ENCODE measurements at regions not wholly inside any gene's neighbourhood (a gene's known extent, or its start where the extent isn't known, plus 50 kb on each side); places are given as distances from the start of the nearest gene placed in this dataset.

DNA sequence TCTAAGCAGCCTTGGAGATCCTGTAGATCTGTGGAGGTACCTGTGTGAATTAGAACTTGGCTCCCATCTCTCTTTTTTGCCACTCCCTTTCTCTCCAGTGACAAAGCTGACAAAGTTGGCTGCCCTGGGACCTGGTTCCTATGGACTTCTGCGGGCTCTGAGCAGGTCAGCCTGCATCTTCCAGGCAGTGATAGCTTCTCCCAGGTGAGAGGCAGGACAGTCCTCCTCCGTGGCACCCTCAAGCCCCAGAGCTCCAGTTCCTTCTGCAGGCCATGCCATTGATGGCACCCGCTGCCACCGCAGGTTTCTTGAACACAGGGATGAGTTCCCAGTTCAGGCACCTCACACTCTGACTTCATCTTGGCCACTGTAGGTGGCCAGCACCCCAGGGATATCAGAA, 73.5 kb upstream of the GRB10 start:
- Histone ChIP-seq H3K4me2 (ENCODE audit: low read depth, low read length) (no peak overlapping the region), H3F3A (ENCODE audit: insufficient read depth, low read length) (no peaks in the 10 kb centered on the region), H3K79me2 (ENCODE audit: low read length) (no peaks in the 10 kb centered on the region), H3K27ac (ENCODE audit: low read length) (no peak overlapping the region), H3K36me3 (replicated peaks; ENCODE audit: insufficient read depth, low read length) (no peaks in the 10 kb centered on the region), H2AFZ (ENCODE audit: low read length) (no peak overlapping the region), H3K4me3 (ENCODE audit: low read length) (no peak overlapping the region), H3K9me3 (replicated peaks; ENCODE audit: insufficient read depth, low read length) (no peaks in the 10 kb centered on the region), H3K9me2 (replicated peaks; ENCODE audit: insufficient read depth, low read length) (no peaks in the 10 kb centered on the region), H3K4me1 (ENCODE audit: low read length) (no peaks in the 10 kb centered on the region), H3K9ac (ENCODE audit: low read length) (no peak overlapping the region), H4K20me1 (ENCODE audit: insufficient read depth, low read length) (no peaks in the 10 kb centered on the region), H3K27me3 (replicated peaks; ENCODE audit: insufficient read depth, low read length) (no peaks in the 10 kb centered on the region)
- DNase-seq, result no peak
- no peak for TF ChIP-seq EZH2phosphoT487 (IDR thresholded peaks at IDR 0.05; ENCODE audit: low read length)
- no peak for TF ChIP-seq EZH2 (optimal IDR thresholded peaks at IDR 0.05; ENCODE audit: low read depth, low read length)
- no peak for TF ChIP-seq CTCF (IDR thresholded peaks at IDR 0.05; ENCODE audit: low read length)

DNA sequence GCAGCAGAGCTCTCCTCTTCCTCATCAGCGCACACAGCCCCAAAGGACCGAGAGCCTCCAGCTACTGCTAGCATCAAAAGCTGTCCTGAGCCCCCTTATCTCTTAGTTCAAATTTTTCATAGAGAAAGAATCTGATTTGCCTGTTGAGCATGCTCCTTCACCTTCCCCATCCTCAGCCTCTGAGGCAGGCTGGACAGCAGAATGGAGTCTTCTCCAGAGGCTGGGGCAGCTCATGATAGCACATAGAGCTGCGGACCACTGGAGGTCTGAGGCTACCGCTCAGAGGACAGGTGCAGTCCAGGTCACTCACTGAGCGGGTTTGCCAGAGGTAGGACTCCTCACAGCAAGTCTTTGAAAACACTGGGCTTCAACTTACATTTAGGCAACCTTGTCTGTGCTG, 72.8 kb upstream of the GRB10 start:
- Histone ChIP-seq H3K9me2 (replicated peaks; ENCODE audit: insufficient read depth, low read length) (no peaks in the 10 kb centered on the region), H3K27me3 (replicated peaks; ENCODE audit: insufficient read depth, low read length) (no peaks in the 10 kb centered on the region), H4K20me1 (ENCODE audit: insufficient read depth, low read length) (no peaks in the 10 kb centered on the region), H3K4me1 (ENCODE audit: low read length) (no peaks in the 10 kb centered on the region), H3K36me3 (replicated peaks; ENCODE audit: insufficient read depth, low read length) (no peaks in the 10 kb centered on the region), H3K9ac (ENCODE audit: low read length) (no peak overlapping the region), H3K4me3 (ENCODE audit: low read length) (no peak overlapping the region), H3K27ac (ENCODE audit: low read length) (no peak overlapping the region), H3K9me3 (replicated peaks; ENCODE audit: insufficient read depth, low read length) (no peaks in the 10 kb centered on the region), H2AFZ (ENCODE audit: low read length) (no peak overlapping the region), H3K4me2 (ENCODE audit: low read depth, low read length) (no peak overlapping the region), H3K79me2 (ENCODE audit: low read length) (no peaks in the 10 kb centered on the region), H3F3A (ENCODE audit: insufficient read depth, low read length) (no peaks in the 10 kb centered on the region)
- no peak for TF ChIP-seq EZH2 (optimal IDR thresholded peaks at IDR 0.05; ENCODE audit: low read depth, low read length)
- TF ChIP-seq EZH2phosphoT487 (IDR thresholded peaks at IDR 0.05; ENCODE audit: low read length), result no peak
- DNase-seq, result no peak

DNA sequence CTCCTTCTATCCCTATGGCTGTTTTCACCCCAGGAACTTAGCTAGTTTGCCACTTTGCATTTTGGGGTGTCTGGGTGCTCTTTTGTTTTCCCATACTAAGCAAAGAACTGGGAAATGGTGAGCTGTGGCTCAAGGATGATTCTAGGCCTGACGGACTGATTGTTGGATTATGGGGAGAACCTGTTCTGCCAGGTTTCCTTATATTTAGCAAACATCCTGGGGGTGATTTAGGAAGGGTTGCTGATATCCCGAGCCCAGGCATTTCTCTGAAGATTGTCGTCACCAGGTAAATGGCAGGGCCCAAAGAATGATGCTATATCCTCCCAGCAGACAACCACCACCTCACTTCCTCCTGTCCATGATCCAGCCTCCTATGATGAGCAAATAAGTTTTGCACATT, 72.1 kb upstream of the GRB10 start:
- no peaks in the 10 kb centered on the region for H3K4me1 ChIP-seq (ENCODE audit: low read length)
- H3K27ac ChIP-seq (ENCODE audit: low read length), result no peak overlapping the region
- no peaks in the 10 kb centered on the region for H4K20me1 ChIP-seq (ENCODE audit: insufficient read depth, low read length)
- H3K4me3 ChIP-seq (ENCODE audit: low read length), result no peak overlapping the region
- no peak for DNase-seq
- TF ChIP-seq EZH2 (optimal IDR thresholded peaks at IDR 0.05; ENCODE audit: low read depth, low read length), result no peak
- TF ChIP-seq CTCF (IDR thresholded peaks at IDR 0.05; ENCODE audit: low read length), result no peak
- no peak for TF ChIP-seq EZH2phosphoT487 (IDR thresholded peaks at IDR 0.05; ENCODE audit: low read length)
- no peaks in the 10 kb centered on the region for H3F3A ChIP-seq (ENCODE audit: insufficient read depth, low read length)
- no peaks in the 10 kb centered on the region for H3K36me3 ChIP-seq (replicated peaks; ENCODE audit: insufficient read depth, low read length)
- H3K9me2 ChIP-seq (replicated peaks; ENCODE audit: insufficient read depth, low read length), result no peaks in the 10 kb centered on the region
- H3K4me2 ChIP-seq (ENCODE audit: low read depth, low read length), result no peak overlapping the region
- H3K79me2 ChIP-seq (ENCODE audit: low read length), result no peaks in the 10 kb centered on the region
- no peak overlapping the region for H2AFZ ChIP-seq (ENCODE audit: low read length)
- no peaks in the 10 kb centered on the region for H3K27me3 ChIP-seq (replicated peaks; ENCODE audit: insufficient read depth, low read length)
- no peak overlapping the region for H3K9ac ChIP-seq (ENCODE audit: low read length)
- H3K9me3 ChIP-seq (replicated peaks; ENCODE audit: insufficient read depth, low read length), result no peaks in the 10 kb centered on the region

GRCh38 chr7:50854247-50854646, 71.6 kb upstream of the GRB10 start:
- Histone ChIP-seq H3K36me3 (replicated peaks; ENCODE audit: insufficient read depth, low read length) (no peaks in the 10 kb centered on the region), H3K79me2 (ENCODE audit: low read length) (no peaks in the 10 kb centered on the region), H3F3A (ENCODE audit: insufficient read depth, low read length) (no peaks in the 10 kb centered on the region), H3K27ac (ENCODE audit: low read length) (no peak overlapping the region), H3K9me2 (replicated peaks; ENCODE audit: insufficient read depth, low read length) (no peaks in the 10 kb centered on the region), H3K27me3 (replicated peaks; ENCODE audit: insufficient read depth, low read length) (no peaks in the 10 kb centered on the region), H3K9me3 (replicated peaks; ENCODE audit: insufficient read depth, low read length) (no peaks in the 10 kb centered on the region), H3K9ac (ENCODE audit: low read length) (no peak overlapping the region), H3K4me2 (ENCODE audit: low read depth, low read length) (no peak overlapping the region), H3K4me1 (ENCODE audit: low read length) (no peaks in the 10 kb centered on the region), H3K4me3 (ENCODE audit: low read length) (no peak overlapping the region), H2AFZ (ENCODE audit: low read length) (no peak overlapping the region), H4K20me1 (ENCODE audit: insufficient read depth, low read length) (no peaks in the 10 kb centered on the region)
- TF ChIP-seq EZH2 (optimal IDR thresholded peaks at IDR 0.05; ENCODE audit: low read depth, low read length) (no peak), EZH2phosphoT487 (IDR thresholded peaks at IDR 0.05; ENCODE audit: low read length) (no peak), CTCF (IDR thresholded peaks at IDR 0.05; ENCODE audit: low read length) (no peak)
- DNase-seq, result no peak

All from MM.1S (cell line).